AG04450 (cell line): ENCODE measurements at regions not wholly inside any gene's neighbourhood (a gene's known extent, or its start where the extent isn't known, plus 50 kb on each side); places are given as distances from the start of the nearest gene placed in this dataset.

Source experiments
- CTCF ChIA-PET: fragments of 300-600, 350-600 bp; formaldehyde crosslinking; extraction: SDS; loops from one replicate; lab custom pipeline; 2022; ENCODE audit warnings: antibody characterized with exemption, inconsistent platforms; lab: Charles Lee
- POLR2A ChIA-PET: fragments of 350-600 bp; formaldehyde crosslinking; extraction: SDS; loops from one replicate; lab custom pipeline; 2021; ENCODE audit warnings: antibody characterized with exemption, inconsistent platforms; lab: Yijun Ruan, JAX
- DNase-seq: peaks from one replicate; pipeline ENCODE4 v3.0.0-alpha.2; 2011; ENCODE audit warnings: low read depth, low spot score
- H3K27ac ChIP-seq: one replicate; pipeline ENCODE4 v1.5.1; 2012; ENCODE audit warnings: low read depth, low read length, control low read depth
- H3K27me3 ChIP-seq: one replicate; pipeline ENCODE4 v1.6.0; 2012; ENCODE audit warnings: low read length; ENCODE audit not compliant: control insufficient read depth, insufficient read depth
- H3K4me3 ChIP-seq: 2 replicates; pipeline ENCODE4 v1.5.1; 2011; ENCODE audit warnings: mild to moderate bottlenecking, low read depth, low read length, control low read depth
- H3K9me3 ChIP-seq: 2 replicates; pipeline ENCODE4 v1.5.1; 2012; ENCODE audit warnings: low read length; ENCODE audit not compliant: control insufficient read depth, insufficient read depth
- TF ChIP-seq, protein P1 (sequence below): IDR thresholded peaks from 2 replicates; pipeline ENCODE4 v1.5.1; 2011; ENCODE audit warnings: low read depth, low read length, control low read depth, inconsistent platforms

DNA sequence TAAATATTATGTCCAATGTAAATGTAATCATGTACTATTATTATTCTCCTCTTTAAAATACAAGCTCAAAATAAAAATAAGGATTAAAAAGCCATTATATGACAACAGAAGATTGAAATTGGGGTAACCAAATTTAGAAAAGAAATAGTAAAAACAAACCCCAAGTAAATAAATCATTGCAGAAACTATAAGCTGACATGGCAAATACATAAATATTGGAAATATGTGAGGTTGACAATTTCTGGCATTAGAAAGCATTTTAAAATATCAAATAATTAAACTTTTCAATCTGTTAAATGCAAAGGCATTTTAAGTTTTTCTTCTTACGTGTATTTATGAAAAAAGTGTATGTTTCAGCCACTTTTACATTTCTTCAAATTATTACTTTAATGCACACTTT is 394.7 kb upstream of the DACH1 start:
- no peak for DNase-seq
- TF ChIP-seq, protein P1, sequence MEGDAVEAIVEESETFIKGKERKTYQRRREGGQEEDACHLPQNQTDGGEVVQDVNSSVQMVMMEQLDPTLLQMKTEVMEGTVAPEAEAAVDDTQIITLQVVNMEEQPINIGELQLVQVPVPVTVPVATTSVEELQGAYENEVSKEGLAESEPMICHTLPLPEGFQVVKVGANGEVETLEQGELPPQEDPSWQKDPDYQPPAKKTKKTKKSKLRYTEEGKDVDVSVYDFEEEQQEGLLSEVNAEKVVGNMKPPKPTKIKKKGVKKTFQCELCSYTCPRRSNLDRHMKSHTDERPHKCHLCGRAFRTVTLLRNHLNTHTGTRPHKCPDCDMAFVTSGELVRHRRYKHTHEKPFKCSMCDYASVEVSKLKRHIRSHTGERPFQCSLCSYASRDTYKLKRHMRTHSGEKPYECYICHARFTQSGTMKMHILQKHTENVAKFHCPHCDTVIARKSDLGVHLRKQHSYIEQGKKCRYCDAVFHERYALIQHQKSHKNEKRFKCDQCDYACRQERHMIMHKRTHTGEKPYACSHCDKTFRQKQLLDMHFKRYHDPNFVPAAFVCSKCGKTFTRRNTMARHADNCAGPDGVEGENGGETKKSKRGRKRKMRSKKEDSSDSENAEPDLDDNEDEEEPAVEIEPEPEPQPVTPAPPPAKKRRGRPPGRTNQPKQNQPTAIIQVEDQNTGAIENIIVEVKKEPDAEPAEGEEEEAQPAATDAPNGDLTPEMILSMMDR: no peak
- ChIA-PET POLR2A (no interaction called here), CTCF (no interaction called here)
- H3K27ac ChIP-seq: no peak overlapping the region
- H3K4me3 ChIP-seq: no peak overlapping the region
- H3K9me3 ChIP-seq: no peaks in the 10 kb centered on the region
- no peaks in the 10 kb centered on the region for H3K27me3 ChIP-seq

DNA sequence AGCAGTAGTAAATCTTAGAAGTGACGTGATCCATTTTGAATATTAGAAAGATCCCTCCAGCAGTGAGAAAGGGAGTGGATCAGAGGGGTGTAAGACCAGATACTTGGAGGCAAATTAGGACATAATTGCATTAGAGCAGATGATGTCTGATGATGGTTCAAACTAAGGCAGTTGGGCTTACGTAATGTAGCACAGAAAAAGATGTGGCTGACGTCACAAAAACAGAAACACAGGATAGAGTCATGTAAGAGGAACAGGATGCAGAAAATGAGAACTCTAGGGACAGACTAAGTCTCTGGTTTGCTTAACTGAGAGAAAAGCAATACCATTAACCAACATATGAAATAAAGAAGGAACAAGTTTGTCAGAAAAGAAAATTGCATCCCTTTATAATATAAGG is 392.5 kb upstream of the DACH1 start:
- TF ChIP-seq, protein P1: no peak
- Histone ChIP-seq H3K4me3 (no peak overlapping the region), H3K9me3 (no peaks in the 10 kb centered on the region), H3K27ac (no peak overlapping the region), H3K27me3 (no peaks in the 10 kb centered on the region)
- ChIA-PET CTCF (no interaction called here), POLR2A (no interaction called here)
- DNase-seq: no peak

DNA sequence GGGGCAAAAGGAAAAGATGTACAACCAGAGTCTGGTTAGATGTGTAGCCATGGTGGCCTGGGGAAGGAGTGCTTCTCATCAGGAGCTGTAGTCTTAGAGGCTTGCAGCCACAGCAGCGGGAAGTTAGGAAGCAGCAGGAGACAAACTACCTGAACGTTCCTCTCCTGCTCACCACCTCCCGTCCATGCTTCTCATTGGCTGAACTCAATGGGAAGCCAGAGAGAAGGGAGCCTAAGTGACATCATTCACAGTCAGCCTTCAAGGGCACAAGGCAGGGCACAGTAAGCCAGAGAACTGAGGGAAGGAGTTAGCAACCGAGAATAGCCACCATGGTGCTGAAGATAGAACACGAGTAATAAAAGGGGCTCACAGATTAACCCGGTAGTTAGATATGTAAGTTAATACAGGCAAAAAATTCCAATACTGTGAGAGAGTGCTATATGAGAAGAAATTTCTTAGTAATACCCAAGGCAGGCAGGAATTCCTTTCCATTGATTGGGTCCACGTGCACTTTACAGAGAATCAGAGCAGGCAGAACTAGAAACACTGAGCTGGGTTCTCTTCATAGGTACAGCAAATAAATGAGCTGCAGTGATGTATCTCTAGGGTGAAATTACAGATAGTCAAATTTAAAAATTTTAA is 391.5 kb upstream of the DACH1 start:
- no peak overlapping the region for H3K27ac ChIP-seq
- DNase-seq: no peak
- H3K9me3 ChIP-seq: no peaks in the 10 kb centered on the region
- ChIA-PET POLR2A (no interaction called here), CTCF (no interaction called here)
- TF ChIP-seq, protein P1: no peak
- H3K4me3 ChIP-seq: no peak overlapping the region
- no peaks in the 10 kb centered on the region for H3K27me3 ChIP-seq

DNA sequence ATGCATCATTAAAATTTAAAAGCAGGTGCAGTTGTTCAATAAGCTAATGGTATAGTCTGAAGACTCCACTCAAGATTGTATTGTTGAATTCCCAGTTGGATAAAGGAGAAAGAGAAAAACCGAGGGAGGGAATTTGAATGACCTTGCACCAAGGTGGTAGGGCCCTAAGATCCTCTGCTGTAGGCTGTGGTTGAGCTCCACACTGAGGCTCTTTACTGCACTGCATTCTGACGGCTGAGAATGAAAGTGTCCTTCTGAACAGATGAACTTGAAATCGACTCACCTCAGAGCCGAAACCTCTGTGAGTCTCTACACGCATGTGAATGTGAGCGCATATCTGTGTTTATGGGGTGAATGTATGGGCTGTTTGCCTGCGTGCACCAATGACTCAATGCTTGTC is 388.9 kb upstream of the DACH1 start:
- TF ChIP-seq, protein P1: no peak
- POLR2A ChIA-PET: no interaction called here
- H3K27ac ChIP-seq: no peak overlapping the region
- no peak for DNase-seq
- CTCF ChIA-PET: no interaction called here
- no peaks in the 10 kb centered on the region for H3K9me3 ChIP-seq
- H3K4me3 ChIP-seq: no peak overlapping the region
- no peaks in the 10 kb centered on the region for H3K27me3 ChIP-seq

DNA sequence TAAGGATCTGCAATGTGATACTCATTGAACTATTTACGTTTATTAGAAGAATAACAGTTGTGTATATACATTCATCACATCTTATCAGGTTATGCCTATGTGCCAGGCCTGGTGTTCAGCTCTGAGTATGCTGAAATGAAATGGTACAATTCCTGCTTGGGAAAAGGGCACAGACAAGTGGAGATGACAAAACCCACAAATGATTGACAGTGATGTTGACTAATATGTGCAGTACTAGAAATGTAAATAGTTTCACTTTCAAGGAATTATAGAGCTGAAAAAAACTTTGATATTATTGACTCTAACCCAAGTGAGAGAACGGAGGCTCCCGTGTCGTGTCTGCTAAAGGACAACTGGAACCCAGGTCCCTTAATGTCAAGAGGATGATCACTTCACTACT is 386.8 kb upstream of the DACH1 start:
- TF ChIP-seq, protein P1: no peak
- Histone ChIP-seq H3K27ac (no peak overlapping the region), H3K4me3 (no peak overlapping the region), H3K27me3 (no peaks in the 10 kb centered on the region), H3K9me3 (no peaks in the 10 kb centered on the region)
- no peak for DNase-seq
- ChIA-PET POLR2A (no interaction called here), CTCF (no interaction called here)
